HL-60 (cell line): ENCODE measurements at regions not wholly inside any gene's neighbourhood (a gene's known extent, or its start where the extent isn't known, plus 50 kb on each side); places are given as distances from the start of the nearest gene placed in this dataset.
A peak's percentile ranks its signal among the peaks of the same experiment; 100 is the strongest.

Source experiments
- DNase-seq, 2 experiments: peaks; one replicate each; pipeline ENCODE4 v3.0.0-alpha.2; 2010 to 2020; ENCODE audit warnings: low read depth in 1 of 2, low spot score in 1 of 2
- H3K27ac ChIP-seq: fragments of 250-450 bp; sonication (Bioruptor Pico); replicated peaks from 2 replicates; pipeline ENCODE4 v1.5.1; 2020; ENCODE audit warnings: mild to moderate bottlenecking, moderate library complexity
- H3K27me3 ChIP-seq: fragments of 250-450 bp; sonication (Bioruptor Pico); 2 replicates; pipeline ENCODE4 v1.5.1; 2021; ENCODE audit warnings: mild to moderate bottlenecking, moderate library complexity; ENCODE audit not compliant: insufficient read depth, poor library complexity, severe bottlenecking
- H3K4me3 ChIP-seq: replicated peaks from 2 replicates; pipeline ENCODE4 v1.5.1; 2011; ENCODE audit warnings: mild to moderate bottlenecking, control low read depth, low read length; ENCODE audit not compliant: insufficient read depth
- CTCF ChIP-seq: IDR thresholded peaks from one replicate; pipeline ENCODE4 v1.5.1; 2011; ENCODE audit warnings: low read length, control low read depth, inconsistent platforms; ENCODE audit not compliant: insufficient read depth
- GABPA ChIP-seq: IDR thresholded peaks from 2 replicates; pipeline ENCODE4 v1.6.1; 2012; ENCODE audit warnings: low read depth
- POLR2AphosphoS5 ChIP-seq: IDR thresholded peaks from 2 replicates; pipeline ENCODE4 v1.6.1; 2012; ENCODE audit warnings: low read depth
- REST ChIP-seq: IDR thresholded peaks from 2 replicates; pipeline ENCODE4 v1.6.1; 2012; ENCODE audit warnings: low read depth; ENCODE audit not compliant: insufficient replicate concordance
- SPI1 ChIP-seq: IDR thresholded peaks from 2 replicates; pipeline ENCODE4 v1.6.1; 2012; ENCODE audit warnings: low read depth, mild to moderate bottlenecking, borderline replicate concordance

- no peak for TF ChIP-seq GABPA
- H3K27ac ChIP-seq: no peak overlapping the region
- H3K4me3 ChIP-seq: no peak overlapping the region
- H3K27me3 ChIP-seq: no peaks in the 10 kb centered on the region
- no peak for DNase-seq
Measured at GRCh38 chr5:162550236-162550635, 482.7 kb downstream of the GABRG2 start.

GRCh38 chr5:162558120-162558519 is 490.5 kb downstream of the GABRG2 start:
- no peak overlapping the region for H3K4me3 ChIP-seq
- H3K27me3 ChIP-seq: no peaks in the 10 kb centered on the region
- H3K27ac ChIP-seq: no peak overlapping the region
- no peak for DNase-seq
- TF ChIP-seq GABPA (no peak), REST (no peak), CTCF (no peak)

GRCh38 chr5:162567644-162568043 is 500.1 kb downstream of the GABRG2 start:
- TF ChIP-seq REST (no peak), POLR2AphosphoS5 (no peak), CTCF (no peak), GABPA (no peak), SPI1 (no peak)
- DNase-seq: no peak
- Histone ChIP-seq H3K27me3 (no peaks in the 10 kb centered on the region), H3K27ac (no peak overlapping the region), H3K4me3 (no peak overlapping the region)

GRCh38 chr5:162573758-162574157 is 506.2 kb downstream of the GABRG2 start:
- no peak overlapping the region for H3K27ac ChIP-seq
- no peak overlapping the region for H3K4me3 ChIP-seq
- TF ChIP-seq GABPA: no peak
- TF ChIP-seq SPI1: peak; percentile 75
- no peak for TF ChIP-seq CTCF

More at GRCh38 chr5:162573758-162574157, 506.2 kb downstream of the GABRG2 start:
- H3K27me3 ChIP-seq: no peaks in the 10 kb centered on the region
- DNase-seq: no peak
